ENCODE measurements at regions not wholly inside any gene's neighbourhood (a gene's known extent, or its start where the extent isn't known, plus 50 kb on each side); places are given as distances from the start of the nearest gene placed in this dataset.

DNA sequence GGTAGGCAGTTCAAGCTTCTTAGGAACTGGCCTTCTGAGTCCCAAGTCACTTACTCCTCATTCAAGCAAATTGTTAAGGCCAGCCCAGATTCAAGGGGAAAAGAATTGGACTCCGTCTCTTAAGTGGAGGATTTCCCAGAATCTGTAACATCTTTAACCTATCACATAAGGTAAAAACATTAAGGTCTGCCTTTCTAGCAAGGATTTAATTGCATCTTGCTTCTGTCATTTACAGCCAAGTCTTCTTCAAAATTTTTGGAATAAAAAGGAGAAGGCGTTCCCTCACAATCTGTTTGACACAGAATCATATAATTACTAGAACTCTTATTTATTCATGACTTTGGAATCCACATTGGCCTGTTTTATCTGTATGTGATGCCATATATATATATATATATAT, 56.5 kb upstream of the ADORA2B start:
- Histone ChIP-seq H3K4me2 (ENCODE audit: low read length) (no peak overlapping the region), H3K79me2 (ENCODE audit: low read length) (no peaks in the 10 kb centered on the region), H2AFZ (ENCODE audit: low read depth, low read length) (no peak overlapping the region), H3K27me3 (ENCODE audit: low read depth, low read length) (peaks cover 6% of the 10 kb centered on the region), H3K4me3 (ENCODE audit: low read length) (no peak overlapping the region), H3K4me1 (ENCODE audit: low read length) (peaks cover 8% of the 10 kb centered on the region), H3K9me3 (ENCODE audit: insufficient read depth, low read length) (no peaks in the 10 kb centered on the region), H3K9ac (ENCODE audit: low read length) (no peak overlapping the region), H3K27ac (ENCODE audit: low read length) (no peak overlapping the region), H4K20me1 (ENCODE audit: insufficient read depth, low read length) (no peaks in the 10 kb centered on the region), H3K36me3 (replicated peaks; ENCODE audit: low read depth, low read length) (no peaks in the 10 kb centered on the region)
- TF ChIP-seq, protein P1, sequence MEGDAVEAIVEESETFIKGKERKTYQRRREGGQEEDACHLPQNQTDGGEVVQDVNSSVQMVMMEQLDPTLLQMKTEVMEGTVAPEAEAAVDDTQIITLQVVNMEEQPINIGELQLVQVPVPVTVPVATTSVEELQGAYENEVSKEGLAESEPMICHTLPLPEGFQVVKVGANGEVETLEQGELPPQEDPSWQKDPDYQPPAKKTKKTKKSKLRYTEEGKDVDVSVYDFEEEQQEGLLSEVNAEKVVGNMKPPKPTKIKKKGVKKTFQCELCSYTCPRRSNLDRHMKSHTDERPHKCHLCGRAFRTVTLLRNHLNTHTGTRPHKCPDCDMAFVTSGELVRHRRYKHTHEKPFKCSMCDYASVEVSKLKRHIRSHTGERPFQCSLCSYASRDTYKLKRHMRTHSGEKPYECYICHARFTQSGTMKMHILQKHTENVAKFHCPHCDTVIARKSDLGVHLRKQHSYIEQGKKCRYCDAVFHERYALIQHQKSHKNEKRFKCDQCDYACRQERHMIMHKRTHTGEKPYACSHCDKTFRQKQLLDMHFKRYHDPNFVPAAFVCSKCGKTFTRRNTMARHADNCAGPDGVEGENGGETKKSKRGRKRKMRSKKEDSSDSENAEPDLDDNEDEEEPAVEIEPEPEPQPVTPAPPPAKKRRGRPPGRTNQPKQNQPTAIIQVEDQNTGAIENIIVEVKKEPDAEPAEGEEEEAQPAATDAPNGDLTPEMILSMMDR (IDR thresholded peaks at IDR 0.05; ENCODE audit: low read depth, low read length): no peak
- no peak for TF ChIP-seq EZH2phosphoT487 (IDR thresholded peaks at IDR 0.05; ENCODE audit: low read depth)

DNA sequence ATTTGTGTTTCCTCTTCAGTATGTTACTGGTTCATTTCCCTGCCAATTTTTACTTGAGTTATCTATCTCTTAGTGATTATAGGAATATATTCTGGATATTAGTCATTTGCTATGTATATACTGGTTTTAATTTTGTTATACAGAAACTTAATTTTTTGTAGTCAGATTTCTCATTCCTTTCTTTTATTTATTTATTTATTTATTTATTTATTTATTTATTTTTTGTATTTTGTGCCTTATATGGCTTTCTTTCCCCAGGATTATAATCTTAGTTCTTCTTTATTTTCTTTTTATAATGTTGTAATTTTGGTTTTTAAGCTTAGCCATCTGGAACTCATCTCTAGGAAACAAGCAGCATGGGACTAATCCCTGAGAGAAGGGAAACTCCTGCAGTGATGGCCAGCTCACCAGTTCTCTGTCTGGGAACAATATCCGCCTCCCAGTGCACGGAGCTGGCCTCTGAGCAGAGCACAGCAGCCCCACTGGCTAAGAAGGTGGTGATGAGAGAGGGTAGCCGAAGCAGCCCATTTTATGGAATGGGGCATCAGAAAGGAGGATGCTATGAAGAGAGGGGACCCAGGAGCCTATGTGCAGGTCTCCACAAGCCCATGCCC, 54.5 kb upstream of the ADORA2B start:
- Histone ChIP-seq H3K27ac (ENCODE audit: low read length) (no peak overlapping the region), H3K9ac (ENCODE audit: low read length) (no peak overlapping the region)

DNA sequence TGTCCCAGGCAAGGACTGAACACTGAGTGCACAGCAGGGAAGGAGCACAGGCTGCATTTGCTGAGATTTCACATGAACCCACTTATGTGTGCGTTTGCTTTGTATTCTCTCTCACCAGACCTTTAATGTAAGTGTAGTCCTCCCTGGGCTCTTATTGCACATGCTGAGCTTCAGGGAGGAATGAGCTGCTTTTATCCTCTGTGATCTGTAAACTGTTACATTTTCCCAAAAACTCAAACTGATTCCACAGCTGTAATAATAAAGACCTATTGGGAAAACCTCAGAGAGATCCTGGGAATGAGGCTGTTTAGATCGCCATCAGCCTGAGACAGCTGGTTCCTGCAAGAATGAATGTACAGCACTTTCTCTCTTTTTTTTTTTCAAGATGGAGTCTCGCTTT, 53.6 kb upstream of the ADORA2B start:
- no peaks in the 10 kb centered on the region for H3K36me3 ChIP-seq (replicated peaks; ENCODE audit: low read depth, low read length)
- TF ChIP-seq, protein P1 (IDR thresholded peaks at IDR 0.05; ENCODE audit: low read depth, low read length): no peak
- TF ChIP-seq EZH2phosphoT487 (IDR thresholded peaks at IDR 0.05; ENCODE audit: low read depth): no peak
- no peak overlapping the region for H2AFZ ChIP-seq (ENCODE audit: low read depth, low read length)
- H4K20me1 ChIP-seq (ENCODE audit: insufficient read depth, low read length): no peaks in the 10 kb centered on the region
- peaks cover 8% of the 10 kb centered on the region for H3K4me1 ChIP-seq (ENCODE audit: low read length)
- no peak overlapping the region for H3K4me3 ChIP-seq (ENCODE audit: low read length)
- no peak overlapping the region for H3K9ac ChIP-seq (ENCODE audit: low read length)
- H3K9me3 ChIP-seq (ENCODE audit: insufficient read depth, low read length): no peaks in the 10 kb centered on the region
- H3K4me2 ChIP-seq (ENCODE audit: low read length): no peak overlapping the region
- H3K79me2 ChIP-seq (ENCODE audit: low read length): no peaks in the 10 kb centered on the region
- no peak overlapping the region for H3K27ac ChIP-seq (ENCODE audit: low read length)
- peaks cover 11% of the 10 kb centered on the region for H3K27me3 ChIP-seq (ENCODE audit: low read depth, low read length)

More for the DNA sequence above, 54.5 kb upstream of the ADORA2B start:
- no peak for TF ChIP-seq EZH2phosphoT487 (IDR thresholded peaks at IDR 0.05; ENCODE audit: low read depth)
- TF ChIP-seq, protein P1 (IDR thresholded peaks at IDR 0.05; ENCODE audit: low read depth, low read length): no peak
- Histone ChIP-seq H3K4me1 (ENCODE audit: low read length) (peaks cover 8% of the 10 kb centered on the region), H4K20me1 (ENCODE audit: insufficient read depth, low read length) (no peaks in the 10 kb centered on the region), H3K9me3 (ENCODE audit: insufficient read depth, low read length) (no peaks in the 10 kb centered on the region), H3K27me3 (ENCODE audit: low read depth, low read length) (peaks cover 11% of the 10 kb centered on the region), H3K36me3 (replicated peaks; ENCODE audit: low read depth, low read length) (no peaks in the 10 kb centered on the region), H3K79me2 (ENCODE audit: low read length) (no peaks in the 10 kb centered on the region), H3K4me2 (ENCODE audit: low read length) (no peak overlapping the region), H3K4me3 (ENCODE audit: low read length) (no peak overlapping the region), H2AFZ (ENCODE audit: low read depth, low read length) (no peak overlapping the region)

DNA sequence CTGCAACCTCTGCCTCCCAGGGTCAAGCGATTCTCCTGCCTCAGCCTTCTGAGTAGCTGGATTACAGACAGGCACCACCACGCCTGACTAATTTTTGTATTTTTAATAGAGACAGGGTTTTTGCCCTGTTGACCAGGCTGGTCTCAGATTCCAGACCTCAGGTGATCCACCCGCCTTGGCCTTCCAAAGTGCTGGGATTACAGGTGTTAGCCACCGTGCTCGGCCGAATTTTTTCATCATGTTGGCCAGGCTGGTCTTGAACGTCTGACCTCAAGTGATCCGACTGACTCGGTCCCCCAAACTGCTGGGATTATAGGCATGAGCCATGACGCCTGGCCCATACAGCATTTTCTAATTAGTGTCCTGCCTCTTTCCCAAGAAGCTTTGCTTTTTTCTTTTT, 52.7 kb upstream of the ADORA2B start:
- Histone ChIP-seq H3K9me3 (ENCODE audit: insufficient read depth, low read length) (no peaks in the 10 kb centered on the region), H3K27ac (ENCODE audit: low read length) (no peak overlapping the region), H4K20me1 (ENCODE audit: insufficient read depth, low read length) (no peaks in the 10 kb centered on the region), H3K27me3 (ENCODE audit: low read depth, low read length) (peaks cover 11% of the 10 kb centered on the region), H3K4me3 (ENCODE audit: low read length) (no peak overlapping the region), H3K4me2 (ENCODE audit: low read length) (no peak overlapping the region), H3K79me2 (ENCODE audit: low read length) (no peaks in the 10 kb centered on the region), H2AFZ (ENCODE audit: low read depth, low read length) (no peak overlapping the region), H3K4me1 (ENCODE audit: low read length) (peaks cover 2% of the 10 kb centered on the region), H3K9ac (ENCODE audit: low read length) (no peak overlapping the region), H3K36me3 (replicated peaks; ENCODE audit: low read depth, low read length) (no peaks in the 10 kb centered on the region)
- no peak for TF ChIP-seq EZH2phosphoT487 (IDR thresholded peaks at IDR 0.05; ENCODE audit: low read depth)
- TF ChIP-seq, protein P1 (IDR thresholded peaks at IDR 0.05; ENCODE audit: low read depth, low read length): no peak

All from OCI-LY3 (cell line).